ENCODE measurements at regions not wholly inside any gene's neighbourhood (a gene's known extent, or its start where the extent isn't known, plus 50 kb on each side); places are given as distances from the start of the nearest gene placed in this dataset.

GRCh38 chr16:11401161-11402050 is 56.1 kb downstream of the RMI2 start:
- FAIRE-seq (no peak), DNase-seq (ENCODE audit: insufficient read length, low spot score) (no peak)

- no peak for DNase-seq (ENCODE audit: insufficient read length, low spot score)
- no peak for FAIRE-seq
These were observed 56.9 kb downstream of the RMI2 start for GRCh38 chr16:11402051-11402744.

DNA sequence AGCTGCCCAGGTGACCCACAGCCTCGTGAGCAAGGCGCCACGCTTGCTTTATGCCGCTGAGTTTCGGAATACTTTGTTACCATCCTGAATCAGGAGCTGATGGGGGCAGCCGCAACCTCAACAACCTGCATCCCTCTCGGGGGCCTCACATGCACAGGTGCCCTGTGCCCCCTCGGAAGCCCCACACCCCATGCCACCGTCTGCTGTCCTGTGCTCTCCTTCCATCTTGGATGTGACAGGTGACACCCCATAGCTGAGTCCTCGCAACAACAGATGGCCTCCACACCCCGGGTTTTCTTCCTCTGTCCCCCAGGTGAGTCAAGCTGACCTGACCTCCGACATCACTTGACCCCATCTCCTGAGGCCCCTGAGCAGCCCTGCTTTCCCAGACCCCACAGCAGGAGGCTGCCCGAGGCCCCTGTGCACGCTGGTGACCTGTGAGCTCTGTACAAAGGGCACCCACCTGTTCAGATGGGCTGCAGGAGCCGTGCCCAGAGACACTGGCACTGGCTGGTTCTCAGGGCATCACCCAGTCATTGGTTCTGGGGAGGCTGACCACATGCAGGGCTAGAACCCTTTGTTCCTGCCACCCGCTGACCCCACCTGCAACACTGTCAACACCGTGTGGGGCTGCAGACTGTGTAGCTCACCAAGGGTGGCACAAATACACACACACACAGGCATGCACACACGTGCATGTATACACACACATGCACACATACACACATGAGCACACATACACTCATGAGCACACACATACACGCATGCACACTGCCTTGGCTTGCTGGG is 57.7 kb downstream of the RMI2 start:
- DNase-seq (ENCODE audit: insufficient read length, low spot score) (no peak), FAIRE-seq (no peak)

DNA sequence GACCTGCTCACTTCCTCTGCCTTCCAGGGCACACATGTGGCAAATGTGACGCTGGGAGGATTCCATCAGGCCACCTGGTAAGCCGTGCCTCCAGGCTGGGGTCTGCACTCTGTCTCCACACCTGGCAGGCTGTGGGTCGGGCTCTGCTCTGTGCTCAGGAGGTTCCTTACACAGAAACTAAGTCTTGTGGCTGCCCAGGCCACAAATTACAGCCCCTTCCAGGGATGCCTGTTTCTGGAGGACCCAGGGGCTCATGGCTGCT is 58.2 kb downstream of the RMI2 start:
- no peak for DNase-seq (ENCODE audit: insufficient read length, low spot score)
- no peak for FAIRE-seq

DNA sequence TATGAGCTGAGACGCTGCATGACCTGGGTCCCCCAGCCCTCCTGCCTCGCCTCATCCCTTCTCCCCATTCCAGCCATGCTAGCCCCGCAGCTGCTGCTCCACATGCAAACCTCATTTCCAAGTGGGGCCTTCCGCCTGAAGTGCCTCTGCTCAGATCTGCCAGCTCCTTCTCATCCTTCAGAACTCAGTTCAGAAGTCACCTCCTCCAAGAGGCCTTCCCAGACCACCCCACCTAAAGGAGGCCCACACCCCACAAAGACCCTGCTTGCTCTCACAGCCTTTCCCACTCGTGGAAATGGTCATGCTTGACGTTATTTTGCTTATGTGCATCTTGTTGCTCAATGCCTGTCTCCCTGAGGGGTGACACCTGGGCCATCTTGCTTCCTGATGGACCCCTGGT is 58.7 kb downstream of the RMI2 start:
- DNase-seq (ENCODE audit: insufficient read length, low spot score) = no peak
- no peak for FAIRE-seq

DNA sequence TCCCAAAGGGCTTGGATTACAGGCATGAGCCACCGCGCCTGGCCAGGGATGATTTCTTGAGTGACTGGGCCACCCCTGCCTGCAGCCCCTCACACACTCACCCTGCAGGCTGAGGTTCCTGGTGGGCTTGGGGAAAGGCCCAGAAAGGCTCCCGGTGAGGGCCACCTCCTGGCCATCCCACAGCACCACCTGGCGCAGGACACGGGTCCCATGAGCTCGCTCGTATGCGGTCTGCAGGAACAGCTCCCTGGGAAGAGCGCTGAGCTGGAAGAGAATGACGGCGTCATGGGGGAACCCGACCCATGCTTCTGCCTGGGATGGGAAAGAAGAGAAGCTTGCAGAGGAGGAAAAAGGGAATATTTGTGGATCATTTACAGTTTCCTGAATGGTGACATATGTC is 59.3 kb downstream of the RMI2 start:
- FAIRE-seq (no peak), DNase-seq (ENCODE audit: insufficient read length, low spot score) (no peak)

DNA sequence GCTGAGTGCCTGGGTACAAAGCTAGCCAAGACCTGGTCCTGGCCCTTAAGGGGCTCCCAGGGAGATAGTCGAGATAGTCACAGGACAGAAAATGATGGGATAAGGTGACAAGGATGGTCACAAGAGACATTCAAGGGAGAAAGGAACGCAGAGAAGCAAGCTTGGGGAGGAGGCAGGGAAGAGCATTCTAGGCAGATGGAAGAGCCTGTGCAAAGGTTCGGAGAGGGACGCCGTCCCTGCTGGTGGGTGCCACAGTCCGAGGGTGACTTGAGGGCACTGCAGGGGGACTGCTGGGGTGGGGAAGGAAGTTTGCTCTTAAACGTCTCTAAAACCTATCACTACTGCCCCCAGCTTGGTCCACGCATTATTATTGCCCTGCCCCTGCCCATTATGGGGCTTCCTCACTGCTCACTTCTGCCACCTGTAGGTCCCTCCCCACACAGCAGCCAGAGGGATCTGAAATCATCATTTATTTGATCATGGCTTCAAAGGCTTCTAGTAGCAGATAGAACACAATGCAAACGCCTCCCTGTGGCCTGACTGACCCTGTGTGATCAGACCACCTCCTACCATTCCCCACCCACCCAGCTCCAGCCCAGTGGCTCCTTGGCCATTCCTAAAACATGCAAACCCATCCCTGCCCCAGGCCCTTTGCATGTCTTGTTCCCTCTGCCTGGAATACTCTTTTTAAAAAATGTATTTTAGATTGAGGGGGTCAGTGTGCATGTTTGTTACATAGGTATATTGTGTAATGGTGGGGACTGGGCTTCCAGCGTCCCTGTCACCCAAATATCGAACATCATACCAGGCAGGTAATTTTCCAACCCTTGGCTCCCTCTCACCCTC is 60.3 kb downstream of the RMI2 start:
- DNase-seq (ENCODE audit: insufficient read length, low spot score) (no peak), FAIRE-seq (peak; percentile 14)

- no peak for FAIRE-seq
These were observed 60.9 kb downstream of the RMI2 start for GRCh38 chr16:11406177-11406560.

GRCh38 chr16:11407047-11407982 is 62.1 kb downstream of the RMI2 start:
- DNase-seq (ENCODE audit: insufficient read length, low spot score) (peak; percentile 75), FAIRE-seq (peak; percentile 92)

More at GRCh38 chr16:11406177-11406560, 60.9 kb downstream of the RMI2 start:
- DNase-seq (ENCODE audit: insufficient read length, low spot score) = no peak

DNA sequence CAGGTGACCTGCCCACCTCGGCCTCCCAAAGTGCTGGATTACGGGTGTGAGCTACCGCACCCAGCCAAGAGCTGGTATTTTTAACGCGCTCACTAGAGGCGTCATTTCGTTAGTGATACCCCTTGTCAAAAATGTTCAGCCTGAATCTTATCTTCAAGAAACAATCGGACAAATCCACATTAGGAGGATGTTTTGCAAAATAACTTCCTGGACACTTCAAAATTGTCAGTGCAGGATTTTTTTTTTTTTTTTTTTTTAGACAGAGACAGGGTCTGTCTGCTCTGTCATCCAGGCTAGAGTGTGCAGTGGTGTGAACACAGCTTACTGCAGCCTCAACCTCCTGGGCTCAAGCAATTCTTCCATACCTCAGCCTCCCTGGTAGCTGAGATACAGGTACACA is 63.0 kb downstream of the RMI2 start:
- no peak for DNase-seq (ENCODE audit: insufficient read length, low spot score)
- FAIRE-seq = no peak

DNA sequence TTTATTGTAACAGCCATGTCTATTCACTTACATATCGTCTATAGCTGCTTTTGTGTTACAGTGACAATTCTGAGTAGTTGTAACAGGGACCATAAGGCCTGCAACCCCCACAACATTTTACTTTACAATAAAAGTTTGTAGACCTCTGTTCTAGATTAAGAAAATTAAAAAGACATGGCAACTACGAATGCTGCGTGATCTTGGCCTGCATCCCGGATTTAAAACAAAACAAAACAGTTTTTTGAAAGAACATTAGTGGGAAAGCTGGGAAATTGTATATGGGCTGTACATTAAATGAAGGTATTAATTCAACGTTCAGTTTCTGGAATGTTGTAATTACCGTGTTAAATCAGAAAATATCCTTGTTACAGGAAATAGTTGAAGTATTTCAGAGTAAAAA is 64.1 kb downstream of the RMI2 start:
- FAIRE-seq (no peak), DNase-seq (ENCODE audit: insufficient read length, low spot score) (no peak)

DNA sequence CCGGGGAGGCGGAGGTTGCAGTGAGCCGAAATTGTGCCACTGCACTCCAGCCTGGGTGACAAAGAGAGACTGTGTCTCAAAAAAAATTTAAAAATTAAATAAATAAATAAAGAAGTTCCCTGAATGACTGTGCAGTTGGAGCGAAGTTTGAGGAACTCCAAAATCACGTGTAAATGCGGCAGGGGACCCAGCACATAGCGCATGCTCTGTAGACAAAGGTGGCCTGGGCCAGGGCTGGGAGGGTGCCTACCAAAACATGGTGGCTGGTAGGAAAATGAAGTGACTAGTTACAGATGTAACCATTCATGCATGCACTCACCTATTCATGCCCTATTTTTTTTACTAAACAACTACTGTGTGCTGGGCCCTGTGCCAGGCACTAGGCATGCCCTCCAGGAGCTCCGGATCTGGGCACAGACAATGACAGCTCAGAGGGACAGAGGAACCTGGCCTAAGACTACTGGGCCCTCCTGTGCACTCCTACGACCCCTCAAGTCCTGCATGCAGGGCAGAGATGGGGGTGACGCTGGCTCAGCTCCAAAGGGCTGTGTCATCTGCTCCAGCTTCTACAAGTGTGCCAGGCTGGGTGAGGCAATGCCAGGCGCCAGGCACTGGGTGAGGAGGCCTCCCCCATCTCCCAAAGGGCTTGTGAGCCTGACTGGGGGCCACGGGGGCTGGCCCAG is 65.3 kb downstream of the RMI2 start:
- no peak for FAIRE-seq
- DNase-seq (ENCODE audit: insufficient read length, low spot score) = no peak

GRCh38 chr16:11411059-11411550 is 65.8 kb downstream of the RMI2 start:
- FAIRE-seq (no peak), DNase-seq (ENCODE audit: insufficient read length, low spot score) (no peak)

DNA sequence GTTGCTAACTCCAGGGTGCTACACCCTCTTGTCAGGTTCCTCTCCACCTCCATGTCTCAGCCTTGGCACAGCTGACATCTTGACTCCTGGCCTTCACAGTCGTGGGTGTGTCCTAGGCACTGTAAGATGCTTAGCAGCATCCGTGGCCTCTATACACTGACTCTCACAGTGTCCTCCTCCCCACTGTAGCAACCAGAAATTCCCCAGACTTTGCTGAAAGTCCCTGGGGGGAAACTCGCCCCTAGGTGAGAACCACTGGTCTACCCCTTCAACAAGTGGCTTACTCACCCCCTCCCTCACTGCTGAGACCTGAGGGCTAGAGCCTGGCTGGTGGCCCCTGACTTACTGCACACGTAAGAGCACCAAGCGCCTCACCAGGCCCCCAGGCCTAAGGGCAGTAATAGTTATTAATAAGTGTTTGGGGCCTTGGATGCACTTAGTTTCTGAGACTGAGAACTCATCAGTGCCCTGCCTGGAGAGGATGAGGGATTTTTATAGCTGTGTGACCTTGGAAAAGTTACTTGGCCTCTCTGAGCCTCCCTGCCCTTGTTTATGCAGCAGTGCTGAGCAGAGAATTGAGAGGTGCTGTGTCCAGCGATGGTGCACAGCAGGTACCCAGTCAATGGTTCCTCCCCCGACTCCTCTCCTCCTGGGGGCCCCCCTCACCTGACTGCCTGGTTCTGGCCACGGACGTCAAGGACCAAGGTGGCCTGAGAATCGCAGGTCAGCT is 67.1 kb downstream of the RMI2 start:
- no peak for DNase-seq (ENCODE audit: insufficient read length, low spot score)
- no peak for FAIRE-seq

- no peak for DNase-seq (ENCODE audit: insufficient read length, low spot score)
- FAIRE-seq = no peak
These were observed 68.0 kb downstream of the RMI2 start for GRCh38 chr16:11412965-11413887.

- FAIRE-seq = no peak
- no peak for DNase-seq (ENCODE audit: insufficient read length, low spot score)
These were observed 68.8 kb downstream of the RMI2 start for GRCh38 chr16:11413907-11414595.
